Gastrocnemius medialis (tissue), 4 donors: ENCODE measurements at regions not wholly inside any gene's neighbourhood (a gene's known extent, or its start where the extent isn't known, plus 50 kb on each side); places are given as distances from the start of the nearest gene placed in this dataset.

Source experiments
- CTCF ChIP-seq, 5 experiments: fragments of 450-650 bp in 3 of 5; fragments of 200-600 bp in 2 of 5; sonication (generic) in 2 of 5; IDR thresholded peaks in 4 of 5; conservative IDR thresholded peaks in 1 of 5; 1 replicate in 4 of 5; 2 replicates in 1 of 5; pipeline ENCODE4 v1.5.1; 2016 to 2019; ENCODE audit warnings: antibody characterized with exemption in 5 of 5, mild to moderate bottlenecking in 3 of 5, moderate library complexity in 3 of 5
- POLR2A ChIP-seq, 2 donors: fragments of 450-650 bp; IDR thresholded peaks; one replicate each; pipeline ENCODE4 v1.6.1; 2017; ENCODE audit warnings: antibody characterized with exemption in 2 of 2, mild to moderate bottlenecking in 2 of 2, moderate library complexity in 2 of 2

GRCh38 chrX:116339407-116339806, 97.0 kb upstream of the SLC6A14 start:
- TF ChIP-seq POLR2A (IDR thresholded peaks at IDR 0.05) (no peak), CTCF (IDR thresholded peaks at IDR 0.05 in 4 of 5, conservative IDR thresholded peaks at IDR 0.05 in 1 of 5) (no peak)
